H1 (cell line): ENCODE measurements at regions not wholly inside any gene's neighbourhood (a gene's known extent, or its start where the extent isn't known, plus 50 kb on each side); places are given as distances from the start of the nearest gene placed in this dataset.
"Not testable (repeated sequence)": the region's sequence is repeated elsewhere in the genome, so short reads cannot be mapped to it uniquely, and the experiment has no call there.

ENCODE experiments used
- CTCF ChIA-PET: fragments of 300-600 bp; sonication (Branson Sonifier 250); formaldehyde crosslinking; loops from one replicate; lab custom pipeline; 2021; ENCODE audit not compliant: partially characterized antibody; lab: Charles Lee
- POLR2A ChIA-PET: fragments of 300-600 bp; sonication (Branson Sonifier 250); formaldehyde crosslinking; loops from one replicate; lab custom pipeline; 2021; ENCODE audit warnings: inconsistent platforms; ENCODE audit not compliant: partially characterized antibody; lab: Charles Lee
- DNase-seq, 2 experiments: peaks; one replicate each; pipeline versions ENCODE4 v3.0.0 to v3.0.0-alpha.2; 2010 to 2022; ENCODE audit warnings: low spot score in 2 of 2, low read depth in 1 of 2, mixed read lengths in 1 of 2
- FAIRE-seq: peaks from 2 replicates; lab custom pipeline; 2011; peaks lifted over from hg19 to GRCh38; lab: Jason Lieb, UNC
- H2AFZ ChIP-seq: 2 replicates; pipeline ENCODE4 v1.8.1; 2012; ENCODE audit warnings: low read length, inconsistent platforms
- H2AK5ac ChIP-seq: 2 replicates; pipeline ENCODE4 v1.6.1; 2013; ENCODE audit warnings: low read depth, low read length
- H2BK120ac ChIP-seq: replicated peaks from 2 replicates; pipeline ENCODE3; 2013; ENCODE audit warnings: low read depth, low read length, inconsistent platforms
- H2BK12ac ChIP-seq: 2 replicates; pipeline ENCODE4 v1.6.1; 2013; ENCODE audit warnings: low read depth, low read length
- H2BK15ac ChIP-seq: 2 replicates; pipeline ENCODE4 v1.6.1; 2013; ENCODE audit warnings: low read length
- H2BK20ac ChIP-seq: 2 replicates; pipeline ENCODE4 v1.6.1; 2013; ENCODE audit warnings: low read length
- H2BK5ac ChIP-seq: 2 replicates; pipeline ENCODE4 v1.6.1; 2013; ENCODE audit warnings: low read depth, low read length
- H3K14ac ChIP-seq: 2 replicates; pipeline ENCODE4 v1.6.1; 2013; ENCODE audit warnings: inconsistent platforms; ENCODE audit not compliant: insufficient read length
- H3K18ac ChIP-seq: 2 replicates; pipeline ENCODE4 v1.6.1; 2013; ENCODE audit warnings: low read length; ENCODE audit errors: extremely low read depth
- H3K23ac ChIP-seq: 2 replicates; pipeline ENCODE4 v1.6.1; 2013; ENCODE audit warnings: inconsistent platforms; ENCODE audit not compliant: insufficient read length
- H3K23me2 ChIP-seq: 2 replicates; pipeline ENCODE4 v1.6.1; 2013; ENCODE audit warnings: low read depth, low read length
- H3K27ac ChIP-seq: 2 replicates; pipeline ENCODE4 v1.6.1; 2011; ENCODE audit warnings: low read depth, low read length, inconsistent platforms
- H3K27me3 ChIP-seq, 4 experiments: replicated peaks in 1 of 4; 1 replicate in 1 of 4; 2 replicates in 3 of 4; pipeline versions ENCODE4 v1.6.1 to v1.8.1; 2011 to 2013; ENCODE audit warnings: low read length in 3 of 4, mild to moderate bottlenecking in 3 of 4, inconsistent platforms in 2 of 4, mixed read lengths in 2 of 4, moderate library complexity in 1 of 4; ENCODE audit not compliant: control insufficient read depth in 3 of 4, insufficient read depth in 3 of 4; ENCODE audit errors: extremely low read depth in 1 of 4
- H3K36me3 ChIP-seq, 4 experiments: 2 replicates each; pipeline versions ENCODE4 v1.6.1 to v1.8.1; 2011 to 2013; ENCODE audit warnings: mild to moderate bottlenecking in 4 of 4, low read length in 3 of 4, moderate library complexity in 2 of 4, control low read depth in 1 of 4, inconsistent platforms in 1 of 4; ENCODE audit not compliant: insufficient read depth in 4 of 4, control insufficient read depth in 2 of 4
- H3K4ac ChIP-seq: replicated peaks from 2 replicates; pipeline ENCODE3; 2013; ENCODE audit warnings: low read length, low read depth, mixed read lengths, inconsistent platforms; ENCODE audit not compliant: insufficient read length
- H3K4me1 ChIP-seq, 4 experiments: replicated peaks in 1 of 4; 1 replicate in 1 of 4; 2 replicates in 3 of 4; pipeline versions ENCODE4 v1.6.1 to v1.8.1; 2011 to 2013; ENCODE audit warnings: low read length in 3 of 4, inconsistent platforms in 2 of 4, mixed read lengths in 1 of 4; ENCODE audit not compliant: insufficient read depth in 4 of 4, control insufficient read depth in 3 of 4
- H3K4me2 ChIP-seq, 2 experiments: 2 replicates each; pipeline versions ENCODE4 v1.6.1 to v1.8.1; 2011 to 2013; ENCODE audit warnings: low read depth in 2 of 2, low read length in 2 of 2, control low read depth in 1 of 2, inconsistent platforms in 1 of 2, mild to moderate bottlenecking in 1 of 2; ENCODE audit not compliant: insufficient read depth in 1 of 2
- H3K4me3 ChIP-seq, 4 experiments: fragments of 200-600, 300-600 bp in 1 of 4; sonication (generic), shearing (Covaris generic), sonication (Bioruptor Twin) in 1 of 4; 2 replicates each; pipeline versions ENCODE4 v1.5.1 to v1.8.1; 2011 to 2016; ENCODE audit warnings: low read length in 4 of 4, low read depth in 3 of 4, control low read depth in 2 of 4, inconsistent platforms in 2 of 4, mild to moderate bottlenecking in 2 of 4, mixed read lengths in 1 of 4, moderate library complexity in 1 of 4; ENCODE audit not compliant: insufficient read depth in 2 of 4; ENCODE audit errors: extremely low read depth in 1 of 4
- H3K56ac ChIP-seq: replicated peaks from 2 replicates; pipeline ENCODE3; 2013; ENCODE audit warnings: low read depth, mild to moderate bottlenecking, mixed read lengths, low read length, inconsistent platforms; ENCODE audit not compliant: insufficient read length
- H3K79me1 ChIP-seq: 2 replicates; pipeline ENCODE4 v1.6.1; 2013; ENCODE audit warnings: low read depth, low read length, control low read depth
- H3K79me2 ChIP-seq, 2 experiments: 2 replicates each; pipeline versions ENCODE4 v1.6.1 to v1.8.1; 2012 to 2013; ENCODE audit warnings: low read length in 2 of 2, mild to moderate bottlenecking in 2 of 2, inconsistent platforms in 1 of 2; ENCODE audit not compliant: insufficient read depth in 2 of 2, control insufficient read depth in 1 of 2
- H3K9ac ChIP-seq, 4 experiments: replicated peaks in 1 of 4; 1 replicate in 1 of 4; 2 replicates in 3 of 4; pipeline versions ENCODE4 v1.6.1 to v1.8.1; 2011 to 2013; ENCODE audit warnings: low read depth in 3 of 4, low read length in 3 of 4, control low read depth in 2 of 4, mild to moderate bottlenecking in 2 of 4, moderate library complexity in 2 of 4, inconsistent platforms in 1 of 4; ENCODE audit errors: extremely low read depth in 1 of 4
- H3K9me3 ChIP-seq, 2 experiments: 2 replicates each; pipeline versions ENCODE4 v1.6.1 to v1.8.1; 2012 to 2013; ENCODE audit warnings: mild to moderate bottlenecking in 2 of 2, moderate library complexity in 2 of 2, control low read depth in 1 of 2, inconsistent platforms in 1 of 2, low read depth in 1 of 2, low read length in 1 of 2, mixed read lengths in 1 of 2; ENCODE audit not compliant: insufficient read depth in 2 of 2
- H4K20me1 ChIP-seq, 2 experiments: replicated peaks in 1 of 2; 2 replicates each; pipeline versions ENCODE3 to v1.8.1; 2011 to 2013; ENCODE audit warnings: inconsistent platforms in 2 of 2, low read length in 2 of 2, mild to moderate bottlenecking in 1 of 2; ENCODE audit not compliant: insufficient read depth in 2 of 2, control insufficient read depth in 1 of 2
- H4K5ac ChIP-seq: 2 replicates; pipeline ENCODE4 v1.6.1; 2013; ENCODE audit warnings: low read length, low read depth, mixed read lengths, inconsistent platforms; ENCODE audit not compliant: insufficient read length
- H4K8ac ChIP-seq: 2 replicates; pipeline ENCODE4 v1.8.0; 2013; ENCODE audit warnings: mild to moderate bottlenecking, moderate library complexity, low read length, inconsistent platforms; ENCODE audit not compliant: insufficient read depth; ENCODE audit errors: extremely low read depth
- H4K91ac ChIP-seq: replicated peaks from 2 replicates; pipeline ENCODE3; 2013; ENCODE audit warnings: low read length, mixed read lengths, inconsistent platforms; ENCODE audit not compliant: insufficient read length
- WGBS, 2 experiments: shearing (Covaris generic) in 1 of 2; methylation state at CpG; one replicate each; pipeline versions ENCODE4 v1.1.6 to v1.1.7; 2013 to 2015; ENCODE audit warnings: low lambda C conversion rate in 2 of 2, mixed read lengths in 2 of 2, inconsistent platforms in 1 of 2, low coverage in 1 of 2, missing lambda C conversion rate in 1 of 2; ENCODE audit not compliant: insufficient replicate concordance in 2 of 2, insufficient coverage in 1 of 2, insufficient read length in 1 of 2; ENCODE audit errors: extremely low coverage in 1 of 2, missing lambda C conversion rate in 1 of 2; 5-methylcytosine and 5-hydroxymethylcytosine counted together

DNA sequence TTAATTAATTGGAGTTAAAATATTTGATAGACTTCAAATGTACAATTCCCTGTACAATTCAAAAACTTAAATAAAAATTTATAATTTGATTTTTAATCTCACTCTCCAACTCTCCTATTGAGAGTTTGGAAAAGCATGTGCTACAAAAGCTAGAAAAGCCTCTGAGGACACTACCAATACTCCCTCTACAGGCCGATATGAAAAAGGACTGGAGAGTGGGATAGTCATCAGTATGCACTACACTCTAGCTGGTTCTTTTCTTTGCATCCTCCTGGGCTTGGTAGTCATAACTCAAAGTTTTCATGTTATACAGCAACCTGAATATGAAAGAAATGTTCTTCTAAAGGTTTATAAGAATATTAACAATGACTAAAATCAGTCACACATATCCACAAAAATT, 121.5 kb upstream of the PCDH11Y start:
- H2BK15ac ChIP-seq, H2BK12ac ChIP-seq, H3K9ac ChIP-seq, CTCF ChIA-PET, H3K4me1 ChIP-seq, H3K23ac ChIP-seq, H3K14ac ChIP-seq, H3K27me3 ChIP-seq, H3K4ac ChIP-seq, H2BK5ac ChIP-seq, H3K79me1 ChIP-seq, H4K91ac ChIP-seq, H3K4me2 ChIP-seq, H2AK5ac ChIP-seq, POLR2A ChIA-PET, H3K27ac ChIP-seq, H4K8ac ChIP-seq, H4K5ac ChIP-seq, H2AFZ ChIP-seq, H2BK20ac ChIP-seq, H3K18ac ChIP-seq, H2BK120ac ChIP-seq, H3K4me3 ChIP-seq, H3K36me3 ChIP-seq, H3K79me2 ChIP-seq, H4K20me1 ChIP-seq, H3K9me3 ChIP-seq, H3K23me2 ChIP-seq, DNase-seq, H3K56ac ChIP-seq: not testable (repeated sequence)
- FAIRE-seq = peak; percentile 94
- WGBS, 2 experiments = no CpG with 5 or more reads among the region's 1 CpG
